H1 (cell line): ENCODE measurements at regions not wholly inside any gene's neighbourhood (a gene's known extent, or its start where the extent isn't known, plus 50 kb on each side); places are given as distances from the start of the nearest gene placed in this dataset.

Source experiments
- CTCF ChIA-PET: fragments of 300-600 bp; sonication (Branson Sonifier 250); formaldehyde crosslinking; loops from one replicate; lab custom pipeline; 2021; ENCODE audit not compliant: partially characterized antibody; lab: Charles Lee
- POLR2A ChIA-PET: fragments of 300-600 bp; sonication (Branson Sonifier 250); formaldehyde crosslinking; loops from one replicate; lab custom pipeline; 2021; ENCODE audit warnings: inconsistent platforms; ENCODE audit not compliant: partially characterized antibody; lab: Charles Lee
- DNase-seq, 2 experiments: peaks; one replicate each; pipeline versions ENCODE4 v3.0.0 to v3.0.0-alpha.2; 2010 to 2022; ENCODE audit warnings: low spot score in 2 of 2, low read depth in 1 of 2, mixed read lengths in 1 of 2
- FAIRE-seq: peaks from 2 replicates; lab custom pipeline; 2011; peaks lifted over from hg19 to GRCh38; lab: Jason Lieb, UNC
- H2AFZ ChIP-seq: 2 replicates; pipeline ENCODE4 v1.8.1; 2012; ENCODE audit warnings: low read length, inconsistent platforms
- H2AK5ac ChIP-seq: 2 replicates; pipeline ENCODE4 v1.6.1; 2013; ENCODE audit warnings: low read depth, low read length
- H2BK120ac ChIP-seq: replicated peaks from 2 replicates; pipeline ENCODE3; 2013; ENCODE audit warnings: low read depth, low read length, inconsistent platforms
- H2BK12ac ChIP-seq: 2 replicates; pipeline ENCODE4 v1.6.1; 2013; ENCODE audit warnings: low read depth, low read length
- H2BK15ac ChIP-seq: 2 replicates; pipeline ENCODE4 v1.6.1; 2013; ENCODE audit warnings: low read length
- H2BK20ac ChIP-seq: 2 replicates; pipeline ENCODE4 v1.6.1; 2013; ENCODE audit warnings: low read length
- H2BK5ac ChIP-seq: 2 replicates; pipeline ENCODE4 v1.6.1; 2013; ENCODE audit warnings: low read depth, low read length
- H3K14ac ChIP-seq: 2 replicates; pipeline ENCODE4 v1.6.1; 2013; ENCODE audit warnings: inconsistent platforms; ENCODE audit not compliant: insufficient read length
- H3K18ac ChIP-seq: 2 replicates; pipeline ENCODE4 v1.6.1; 2013; ENCODE audit warnings: low read length; ENCODE audit errors: extremely low read depth
- H3K23ac ChIP-seq: 2 replicates; pipeline ENCODE4 v1.6.1; 2013; ENCODE audit warnings: inconsistent platforms; ENCODE audit not compliant: insufficient read length
- H3K23me2 ChIP-seq: 2 replicates; pipeline ENCODE4 v1.6.1; 2013; ENCODE audit warnings: low read depth, low read length
- H3K27ac ChIP-seq: 2 replicates; pipeline ENCODE4 v1.6.1; 2011; ENCODE audit warnings: low read depth, low read length, inconsistent platforms
- H3K27me3 ChIP-seq, 4 experiments: replicated peaks in 1 of 4; 1 replicate in 1 of 4; 2 replicates in 3 of 4; pipeline versions ENCODE4 v1.6.1 to v1.8.1; 2011 to 2013; ENCODE audit warnings: low read length in 3 of 4, mild to moderate bottlenecking in 3 of 4, inconsistent platforms in 2 of 4, mixed read lengths in 2 of 4, moderate library complexity in 1 of 4; ENCODE audit not compliant: control insufficient read depth in 3 of 4, insufficient read depth in 3 of 4; ENCODE audit errors: extremely low read depth in 1 of 4
- H3K36me3 ChIP-seq, 4 experiments: 2 replicates each; pipeline versions ENCODE4 v1.6.1 to v1.8.1; 2011 to 2013; ENCODE audit warnings: mild to moderate bottlenecking in 4 of 4, low read length in 3 of 4, moderate library complexity in 2 of 4, control low read depth in 1 of 4, inconsistent platforms in 1 of 4; ENCODE audit not compliant: insufficient read depth in 4 of 4, control insufficient read depth in 2 of 4
- H3K4ac ChIP-seq: replicated peaks from 2 replicates; pipeline ENCODE3; 2013; ENCODE audit warnings: low read length, low read depth, mixed read lengths, inconsistent platforms; ENCODE audit not compliant: insufficient read length
- H3K4me1 ChIP-seq, 4 experiments: replicated peaks in 1 of 4; 1 replicate in 1 of 4; 2 replicates in 3 of 4; pipeline versions ENCODE4 v1.6.1 to v1.8.1; 2011 to 2013; ENCODE audit warnings: low read length in 3 of 4, inconsistent platforms in 2 of 4, mixed read lengths in 1 of 4; ENCODE audit not compliant: insufficient read depth in 4 of 4, control insufficient read depth in 3 of 4
- H3K4me2 ChIP-seq, 2 experiments: 2 replicates each; pipeline versions ENCODE4 v1.6.1 to v1.8.1; 2011 to 2013; ENCODE audit warnings: low read depth in 2 of 2, low read length in 2 of 2, control low read depth in 1 of 2, inconsistent platforms in 1 of 2, mild to moderate bottlenecking in 1 of 2; ENCODE audit not compliant: insufficient read depth in 1 of 2
- H3K4me3 ChIP-seq, 4 experiments: fragments of 200-600, 300-600 bp in 1 of 4; sonication (generic), shearing (Covaris generic), sonication (Bioruptor Twin) in 1 of 4; 2 replicates each; pipeline versions ENCODE4 v1.5.1 to v1.8.1; 2011 to 2016; ENCODE audit warnings: low read length in 4 of 4, low read depth in 3 of 4, control low read depth in 2 of 4, inconsistent platforms in 2 of 4, mild to moderate bottlenecking in 2 of 4, mixed read lengths in 1 of 4, moderate library complexity in 1 of 4; ENCODE audit not compliant: insufficient read depth in 2 of 4; ENCODE audit errors: extremely low read depth in 1 of 4
- H3K56ac ChIP-seq: replicated peaks from 2 replicates; pipeline ENCODE3; 2013; ENCODE audit warnings: low read depth, mild to moderate bottlenecking, mixed read lengths, low read length, inconsistent platforms; ENCODE audit not compliant: insufficient read length
- H3K79me1 ChIP-seq: 2 replicates; pipeline ENCODE4 v1.6.1; 2013; ENCODE audit warnings: low read depth, low read length, control low read depth
- H3K79me2 ChIP-seq, 2 experiments: 2 replicates each; pipeline versions ENCODE4 v1.6.1 to v1.8.1; 2012 to 2013; ENCODE audit warnings: low read length in 2 of 2, mild to moderate bottlenecking in 2 of 2, inconsistent platforms in 1 of 2; ENCODE audit not compliant: insufficient read depth in 2 of 2, control insufficient read depth in 1 of 2
- H3K9ac ChIP-seq, 4 experiments: replicated peaks in 1 of 4; 1 replicate in 1 of 4; 2 replicates in 3 of 4; pipeline versions ENCODE4 v1.6.1 to v1.8.1; 2011 to 2013; ENCODE audit warnings: low read depth in 3 of 4, low read length in 3 of 4, control low read depth in 2 of 4, mild to moderate bottlenecking in 2 of 4, moderate library complexity in 2 of 4, inconsistent platforms in 1 of 4; ENCODE audit errors: extremely low read depth in 1 of 4
- H3K9me3 ChIP-seq, 2 experiments: 2 replicates each; pipeline versions ENCODE4 v1.6.1 to v1.8.1; 2012 to 2013; ENCODE audit warnings: mild to moderate bottlenecking in 2 of 2, moderate library complexity in 2 of 2, control low read depth in 1 of 2, inconsistent platforms in 1 of 2, low read depth in 1 of 2, low read length in 1 of 2, mixed read lengths in 1 of 2; ENCODE audit not compliant: insufficient read depth in 2 of 2
- H4K20me1 ChIP-seq, 2 experiments: replicated peaks in 1 of 2; 2 replicates each; pipeline versions ENCODE3 to v1.8.1; 2011 to 2013; ENCODE audit warnings: inconsistent platforms in 2 of 2, low read length in 2 of 2, mild to moderate bottlenecking in 1 of 2; ENCODE audit not compliant: insufficient read depth in 2 of 2, control insufficient read depth in 1 of 2
- H4K5ac ChIP-seq: 2 replicates; pipeline ENCODE4 v1.6.1; 2013; ENCODE audit warnings: low read length, low read depth, mixed read lengths, inconsistent platforms; ENCODE audit not compliant: insufficient read length
- H4K8ac ChIP-seq: 2 replicates; pipeline ENCODE4 v1.8.0; 2013; ENCODE audit warnings: mild to moderate bottlenecking, moderate library complexity, low read length, inconsistent platforms; ENCODE audit not compliant: insufficient read depth; ENCODE audit errors: extremely low read depth
- H4K91ac ChIP-seq: replicated peaks from 2 replicates; pipeline ENCODE3; 2013; ENCODE audit warnings: low read length, mixed read lengths, inconsistent platforms; ENCODE audit not compliant: insufficient read length
- JUND ChIP-seq: IDR thresholded peaks from 2 replicates; pipeline ENCODE4 v1.6.1; 2011; ENCODE audit warnings: mild to moderate bottlenecking, improper control_type of control experiment, low read length
- WGBS, 2 experiments: shearing (Covaris generic) in 1 of 2; methylation state at CpG; one replicate each; pipeline versions ENCODE4 v1.1.6 to v1.1.7; 2013 to 2015; ENCODE audit warnings: low lambda C conversion rate in 2 of 2, mixed read lengths in 2 of 2, inconsistent platforms in 1 of 2, low coverage in 1 of 2, missing lambda C conversion rate in 1 of 2; ENCODE audit not compliant: insufficient replicate concordance in 2 of 2, insufficient coverage in 1 of 2, insufficient read length in 1 of 2; ENCODE audit errors: extremely low coverage in 1 of 2, missing lambda C conversion rate in 1 of 2; 5-methylcytosine and 5-hydroxymethylcytosine counted together

GRCh38 chr1:188350104-188350503 is 1521.4 kb downstream of the PLA2G4A start:
- H3K14ac ChIP-seq, result no peak overlapping the region
- no peak overlapping the region for H3K18ac ChIP-seq
- H3K4me2 ChIP-seq, result no peak overlapping the region
- ChIA-PET POLR2A (no interaction called here), CTCF (no interaction called here)
- H4K5ac ChIP-seq, result no peak overlapping the region
- H2BK12ac ChIP-seq, result no peak overlapping the region
- no peak overlapping the region for H2BK120ac ChIP-seq
- H3K79me1 ChIP-seq, result no peaks in the 10 kb centered on the region
- H2BK20ac ChIP-seq, result no peak overlapping the region
- H3K56ac ChIP-seq, result no peak overlapping the region
- H4K8ac ChIP-seq, result no peak overlapping the region
- H2AK5ac ChIP-seq, result no peak overlapping the region
- H3K4me3 ChIP-seq, result no peak overlapping the region
- no peaks in the 10 kb centered on the region for H3K23me2 ChIP-seq
- H2BK5ac ChIP-seq, result no peak overlapping the region
- H3K4ac ChIP-seq, result no peak overlapping the region
- no peak overlapping the region for H2BK15ac ChIP-seq
- H2AFZ ChIP-seq, result no peak overlapping the region
- 94% methylated on average over 2 of the region's 2 CpGs; no CpG with 5 or more reads in 1 of the 2 experiments for WGBS, 2 experiments
- H4K20me1 ChIP-seq, result no peaks in the 10 kb centered on the region
- no peaks in the 10 kb centered on the region for H3K36me3 ChIP-seq
- no peak overlapping the region for H3K27ac ChIP-seq
- H3K79me2 ChIP-seq, result no peaks in the 10 kb centered on the region
- no peaks in the 10 kb centered on the region for H3K9me3 ChIP-seq
- no peak for DNase-seq
- H3K23ac ChIP-seq, result no peak overlapping the region
- no peaks in the 10 kb centered on the region for H3K27me3 ChIP-seq
- no peaks in the 10 kb centered on the region for H3K4me1 ChIP-seq
- FAIRE-seq, result no peak
- H3K9ac ChIP-seq, result no peak overlapping the region
- no peak overlapping the region for H4K91ac ChIP-seq
- no peak for TF ChIP-seq JUND
